NCI-H1694 (cell line): ENCODE measurements at regions not wholly inside any gene's neighbourhood (a gene's known extent, or its start where the extent isn't known, plus 50 kb on each side); places are given as distances from the start of the nearest gene placed in this dataset.

Source experiments
- DNase-seq: peaks from one replicate; lab custom pipeline; 2025; lab: John Stamatoyannopoulos, UW

GRCh38 chr15:97623091-97623661 is 337.3 kb upstream of the ARRDC4 start:
- no peak for DNase-seq

GRCh38 chr15:97627634-97628033 is 332.9 kb upstream of the ARRDC4 start:
- DNase-seq: no peak

DNA sequence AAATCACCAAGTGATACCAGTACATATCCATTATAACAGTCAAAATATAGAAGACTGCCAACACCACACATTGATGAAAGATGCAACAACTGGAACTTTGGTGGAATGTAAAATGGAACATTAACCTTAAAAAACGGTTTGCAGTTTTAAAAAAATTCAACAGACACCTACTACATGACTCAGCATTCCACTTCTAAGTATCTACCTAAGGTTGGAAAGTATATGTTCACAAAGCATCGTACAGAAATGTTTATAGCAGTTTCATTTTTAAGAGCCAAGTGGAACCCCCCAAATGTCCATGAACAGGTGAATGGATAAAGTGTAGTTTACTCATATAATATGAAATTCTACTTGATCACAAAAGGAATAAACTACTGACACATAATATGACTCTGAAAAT is 314.7 kb upstream of the ARRDC4 start:
- DNase-seq: no peak

DNA sequence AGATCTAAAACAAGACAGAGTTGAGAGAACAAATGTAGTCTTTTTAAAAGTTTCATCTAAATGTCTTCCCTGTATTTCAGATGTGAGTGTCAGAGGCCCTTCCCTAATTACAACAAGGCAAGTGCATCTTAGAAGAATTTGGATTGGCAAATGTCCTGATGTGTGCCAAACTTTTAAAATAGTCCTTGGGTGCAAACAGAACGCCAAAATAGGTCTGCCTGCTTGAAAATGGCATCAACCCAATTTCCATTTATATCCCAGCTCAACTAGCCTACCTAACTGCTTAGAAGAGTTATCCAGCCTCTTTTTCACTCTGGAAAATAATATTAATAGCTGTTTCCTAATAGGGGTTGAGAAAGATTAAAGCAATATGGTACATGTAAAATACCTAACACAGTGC is 311.8 kb upstream of the ARRDC4 start:
- DNase-seq: no peak

DNA sequence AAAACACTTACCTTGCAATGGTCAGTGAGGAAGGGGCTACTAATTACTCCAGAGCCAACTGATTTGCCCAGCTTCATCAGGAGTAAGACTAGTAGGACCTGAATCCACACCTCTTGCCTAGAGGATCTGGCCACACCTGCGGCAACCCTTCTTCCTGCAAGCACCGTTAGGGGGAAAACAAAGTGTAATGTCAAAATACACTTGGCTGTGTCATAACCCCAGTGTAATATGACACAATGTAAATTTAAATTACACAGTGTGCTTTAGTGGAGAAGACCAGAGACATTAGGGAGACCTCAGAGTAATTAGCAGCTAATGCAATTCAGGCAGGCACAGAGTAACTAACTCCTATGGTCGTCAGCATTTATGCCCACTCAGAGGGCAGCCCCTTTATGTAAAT is 308.5 kb upstream of the ARRDC4 start:
- no peak for DNase-seq

- no peak for DNase-seq
Measured at GRCh38 chr15:97652700-97653167, 307.8 kb upstream of the ARRDC4 start.

DNA sequence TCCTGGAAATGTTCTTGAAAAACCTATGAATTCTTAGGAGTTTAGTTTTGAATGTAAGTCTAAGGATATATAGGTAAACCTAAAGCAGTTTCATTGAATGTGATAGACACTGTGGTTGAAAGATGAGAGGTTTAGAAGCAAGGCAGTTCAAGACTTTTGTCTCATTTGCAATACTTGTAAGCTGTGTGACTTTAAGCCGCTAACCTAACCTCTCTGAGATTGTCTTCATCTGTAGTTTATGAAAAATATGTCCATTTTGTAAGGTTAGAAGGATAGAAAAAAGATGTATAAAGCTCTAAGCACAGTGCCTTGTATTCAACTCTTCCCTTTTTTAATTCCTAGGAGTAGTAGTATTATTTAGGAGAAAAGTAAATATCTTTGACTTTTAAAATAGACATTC is 306.6 kb upstream of the ARRDC4 start:
- DNase-seq: no peak

- DNase-seq: no peak
Measured at GRCh38 chr15:97654481-97655076, 305.9 kb upstream of the ARRDC4 start.

- no peak for DNase-seq
Measured at GRCh38 chr15:97661796-97662195, 298.7 kb upstream of the ARRDC4 start.

GRCh38 chr15:97672586-97672985 is 287.9 kb upstream of the ARRDC4 start:
- no peak for DNase-seq

GRCh38 chr15:97678656-97679055 is 281.8 kb upstream of the ARRDC4 start:
- DNase-seq: no peak

- no peak for DNase-seq
Measured at GRCh38 chr15:97679106-97679688, 281.3 kb upstream of the ARRDC4 start.

DNA sequence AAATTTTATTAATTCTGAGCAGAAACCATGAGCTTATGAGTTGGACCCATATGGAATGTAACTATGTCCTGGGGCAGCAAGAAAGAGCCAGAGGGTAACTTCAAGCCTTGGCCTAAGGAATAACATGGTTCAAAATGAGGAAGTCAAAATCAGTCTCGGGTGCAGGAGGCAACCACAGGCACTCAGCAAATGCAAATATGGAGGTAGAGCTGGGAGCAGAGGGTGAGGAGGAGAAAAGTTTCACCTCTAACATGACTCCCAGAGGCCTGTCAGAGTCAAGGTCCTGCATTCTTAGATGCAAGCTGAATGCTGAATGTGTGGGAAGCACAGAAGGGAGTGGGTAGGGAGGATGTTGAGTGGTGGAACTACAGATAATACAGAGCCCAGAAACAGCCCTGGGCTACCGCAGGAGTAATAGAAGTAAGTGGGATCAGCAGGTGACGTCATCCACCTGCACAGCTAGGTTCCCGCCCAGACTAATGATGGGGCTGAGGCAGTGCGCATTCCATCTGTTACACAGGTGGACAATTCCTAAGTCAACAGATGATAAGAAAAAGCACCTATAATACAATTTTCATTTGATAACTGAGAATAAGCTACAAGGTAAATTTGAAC is 279.8 kb upstream of the ARRDC4 start:
- no peak for DNase-seq

GRCh38 chr15:97683831-97684230 is 276.7 kb upstream of the ARRDC4 start:
- no peak for DNase-seq

DNA sequence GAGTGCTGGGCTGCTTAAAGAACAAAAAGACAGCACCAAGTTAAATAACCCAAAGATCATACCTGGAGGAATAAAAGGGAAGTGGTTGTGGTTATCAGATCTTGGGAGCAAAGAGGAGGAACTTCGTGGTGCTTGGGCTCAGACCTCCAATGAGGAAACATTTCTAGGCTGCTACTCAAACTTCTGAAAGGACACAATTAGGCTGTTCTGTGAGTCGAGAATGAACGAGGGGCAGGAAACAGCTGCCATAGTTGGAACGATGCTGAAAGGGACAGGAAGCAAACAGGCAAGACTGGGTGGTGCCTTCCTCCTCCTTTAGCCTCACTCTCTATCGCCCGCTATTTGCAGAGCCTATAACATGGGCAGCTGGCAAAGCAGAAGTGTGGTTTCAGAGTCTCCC is 276.3 kb upstream of the ARRDC4 start:
- no peak for DNase-seq

DNA sequence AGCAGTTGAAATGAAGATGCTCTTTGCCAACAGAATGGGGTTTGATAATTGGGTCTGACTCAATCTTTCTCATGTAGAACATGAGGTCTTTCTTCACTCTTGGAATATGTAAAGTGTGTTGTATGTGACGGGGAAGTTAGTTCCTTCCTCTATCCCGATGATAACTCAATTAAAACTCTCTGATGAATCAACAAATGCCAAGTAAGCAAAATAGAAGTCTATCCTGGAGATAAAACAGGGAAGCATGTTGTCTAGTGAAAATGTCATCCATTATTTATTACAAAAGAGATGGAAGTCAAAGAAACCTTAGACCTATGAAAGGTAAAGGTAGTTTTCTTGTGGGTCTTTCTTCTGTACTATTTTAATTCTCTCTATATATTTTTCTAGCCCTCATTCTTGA is 274.2 kb upstream of the ARRDC4 start:
- no peak for DNase-seq

DNA sequence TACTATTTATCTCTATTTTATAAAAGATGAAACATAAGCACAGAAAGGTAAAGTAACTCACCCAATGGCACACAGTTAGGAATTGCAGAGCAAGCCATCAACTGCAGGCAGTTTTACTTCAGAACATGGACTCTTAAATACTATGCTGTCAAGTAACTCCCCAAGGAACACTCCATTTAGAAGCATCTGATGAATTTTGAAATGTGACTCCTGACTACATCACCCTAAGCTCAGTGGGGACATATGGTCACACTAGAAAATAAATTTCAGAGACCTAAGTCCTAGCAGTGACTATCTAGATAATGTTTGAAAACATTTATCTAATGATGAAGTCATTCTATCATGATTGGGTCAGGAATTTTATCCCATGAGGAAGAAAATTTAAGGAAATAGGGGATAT is 272.8 kb upstream of the ARRDC4 start:
- no peak for DNase-seq

- DNase-seq: no peak
Measured at GRCh38 chr15:97688177-97688576, 272.3 kb upstream of the ARRDC4 start.

DNA sequence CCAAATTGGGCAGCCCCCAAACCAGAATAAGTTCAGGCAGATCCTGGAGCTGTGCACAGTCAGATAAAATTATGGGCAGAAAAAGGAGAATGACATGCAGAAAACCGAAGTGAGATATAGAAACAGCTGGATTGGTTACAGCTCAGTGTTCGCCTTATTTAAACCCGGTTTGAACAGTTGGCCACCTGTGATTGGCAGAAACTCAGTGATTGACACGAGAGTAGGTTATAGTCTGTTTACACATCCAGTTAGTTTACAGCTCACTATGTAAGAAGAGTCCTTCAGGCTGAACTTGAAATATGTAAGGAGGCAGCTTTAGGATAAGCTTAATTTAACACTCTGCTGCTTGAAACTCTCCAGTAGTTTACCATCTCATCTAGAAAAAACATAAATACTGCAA is 271.6 kb upstream of the ARRDC4 start:
- DNase-seq: no peak

DNA sequence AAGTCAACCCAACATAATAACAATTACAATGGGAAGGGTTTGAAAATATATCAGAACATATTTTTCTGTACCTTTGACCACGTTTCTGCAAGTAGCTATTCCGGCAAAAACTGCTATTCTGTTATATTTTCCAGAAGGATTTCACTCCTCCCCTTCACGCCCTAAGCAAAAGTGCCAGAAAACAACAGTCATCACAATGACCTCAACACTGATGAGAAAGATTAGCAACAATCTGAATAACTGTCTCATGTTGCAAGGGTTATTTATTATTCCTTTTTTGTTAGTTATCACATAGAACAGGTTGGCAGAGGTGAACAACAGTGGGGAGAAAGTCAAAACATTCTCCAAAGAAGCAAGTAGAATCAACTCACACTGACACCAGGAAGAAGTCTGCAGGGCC is 269.4 kb upstream of the ARRDC4 start:
- no peak for DNase-seq

DNA sequence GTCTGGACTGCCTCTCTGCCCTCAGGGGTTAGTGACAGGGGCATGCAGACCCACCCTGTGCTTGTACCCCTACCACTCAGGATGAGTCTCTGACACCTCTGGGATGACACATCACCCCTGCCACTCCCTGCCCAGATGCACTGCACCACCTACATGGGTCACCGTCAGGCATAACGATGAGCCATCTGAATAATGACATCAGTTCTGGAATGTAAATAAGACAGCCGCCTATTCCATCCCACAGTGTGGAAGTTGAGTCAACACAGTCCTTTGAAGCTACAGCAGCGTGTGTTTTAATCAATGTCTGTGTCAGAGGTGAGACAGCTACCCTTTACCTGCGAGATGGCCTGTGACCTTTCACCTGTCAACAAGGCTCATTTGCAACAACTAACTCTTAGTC is 268.7 kb upstream of the ARRDC4 start:
- DNase-seq: no peak

DNA sequence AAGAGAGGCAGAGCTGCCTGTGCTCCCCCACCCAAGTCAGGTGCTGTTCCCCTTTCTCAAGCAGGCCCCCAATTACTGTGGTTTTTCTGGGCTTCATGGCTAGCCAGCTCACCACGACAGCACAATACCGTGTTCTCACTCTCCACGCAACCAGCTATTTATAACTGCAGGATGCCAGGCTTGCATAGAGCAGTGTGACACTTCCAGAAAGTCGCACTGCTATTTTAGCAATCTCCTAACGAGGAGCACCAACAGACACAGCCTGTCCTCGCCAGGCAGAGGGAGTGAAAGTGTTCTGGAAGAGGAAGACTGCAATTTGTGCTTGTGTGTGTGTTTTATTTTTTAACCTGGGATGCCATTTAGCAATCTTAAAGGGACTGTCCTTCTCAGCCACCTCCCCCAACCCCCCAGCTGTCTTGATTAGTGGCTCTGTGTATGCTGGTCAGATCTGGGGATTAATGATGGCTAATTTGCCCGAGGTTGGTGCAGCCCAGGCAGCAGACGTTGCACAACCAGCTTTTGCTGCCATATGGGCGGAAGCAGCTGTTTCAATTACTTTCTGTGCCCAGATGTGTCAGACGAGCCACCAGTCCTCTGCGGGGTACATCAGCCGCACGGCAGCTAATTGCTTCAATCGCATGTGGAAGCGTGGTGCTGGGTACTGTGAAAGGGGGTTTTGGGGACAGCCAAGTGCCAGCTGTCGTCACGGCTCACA is 268.0 kb upstream of the ARRDC4 start:
- DNase-seq: no peak

- DNase-seq: no peak
Measured at GRCh38 chr15:97694456-97694855, 266.0 kb upstream of the ARRDC4 start.
